Endodermal cell (in vitro differentiated cells): ENCODE measurements at regions not wholly inside any gene's neighbourhood (a gene's known extent, or its start where the extent isn't known, plus 50 kb on each side); places are given as distances from the start of the nearest gene placed in this dataset.

Source experiments
- DNase-seq: peaks from one replicate; pipeline ENCODE4 v3.0.0-alpha.2; 2017
- H3K27ac ChIP-seq: 2 replicates; pipeline ENCODE4 v1.5.1; 2013; ENCODE audit warnings: mild to moderate bottlenecking, low read depth, low read length, moderate library complexity
- H3K27me3 ChIP-seq: 2 replicates; pipeline ENCODE4 v1.6.1; 2013; ENCODE audit warnings: mild to moderate bottlenecking, low read length, moderate library complexity; ENCODE audit not compliant: insufficient read depth, control insufficient read depth, poor library complexity, severe bottlenecking
- H3K36me3 ChIP-seq: 2 replicates; pipeline ENCODE4 v1.7.0; 2013; ENCODE audit warnings: mild to moderate bottlenecking, low read length, moderate library complexity; ENCODE audit not compliant: control insufficient read depth, insufficient read depth
- H3K4me1 ChIP-seq: one replicate; pipeline ENCODE4 v1.7.0; 2013; ENCODE audit warnings: low read length; ENCODE audit not compliant: control insufficient read depth, insufficient read depth
- H3K4me3 ChIP-seq: 2 replicates; pipeline ENCODE4 v1.5.1; 2013; ENCODE audit warnings: mild to moderate bottlenecking, low read length, moderate library complexity
- H3K9ac ChIP-seq: 2 replicates; pipeline ENCODE4 v1.6.1; 2013; ENCODE audit warnings: mild to moderate bottlenecking, low read length, moderate library complexity; ENCODE audit not compliant: poor library complexity, severe bottlenecking; ENCODE audit errors: extremely low read depth
- H3K9me3 ChIP-seq: 2 replicates; pipeline ENCODE4 v1.6.1; 2013; ENCODE audit warnings: mild to moderate bottlenecking, low read length, moderate library complexity; ENCODE audit not compliant: control insufficient read depth
- H3K27ac Mint-ChIP-seq: 2 replicates; pipeline ENCODE4 v1.8.0; 2020; ENCODE audit warnings: mixed read lengths
- H3K27me3 Mint-ChIP-seq: 2 replicates; pipeline ENCODE4 v1.8.0; 2021; ENCODE audit warnings: mild to moderate bottlenecking, mixed read lengths; ENCODE audit not compliant: insufficient read depth
- H3K36me3 Mint-ChIP-seq: 2 replicates; pipeline ENCODE4 v1.8.0; 2020; ENCODE audit warnings: low read depth, mixed read lengths
- H3K4me1 Mint-ChIP-seq: 2 replicates; pipeline ENCODE4 v1.8.0; 2020; ENCODE audit warnings: mixed read lengths
- H3K4me3 Mint-ChIP-seq: 2 replicates; pipeline ENCODE4 v1.8.0; 2020; ENCODE audit warnings: mild to moderate bottlenecking, moderate library complexity, mixed read lengths
- H3K9me3 Mint-ChIP-seq: 2 replicates; pipeline ENCODE4 v1.8.0; 2020; ENCODE audit warnings: mild to moderate bottlenecking, mixed read lengths
- WGBS, 2 experiments: methylation state at CpG; one replicate each; pipeline versions ENCODE4 v1.1.5 to v1.1.7; 2013; ENCODE audit warnings: missing lambda C conversion rate in 2 of 2, mixed read lengths in 1 of 2; ENCODE audit not compliant: insufficient coverage in 1 of 2, insufficient read length in 1 of 2; 5-methylcytosine and 5-hydroxymethylcytosine counted together
- TF ChIP-seq, protein P1 (sequence below): fragments of 200-600 bp; sonication (generic); conservative IDR thresholded peaks from 2 replicates; pipeline ENCODE4 v1.5.0; 2021; ENCODE audit warnings: antibody characterized with exemption, mild to moderate bottlenecking

DNA sequence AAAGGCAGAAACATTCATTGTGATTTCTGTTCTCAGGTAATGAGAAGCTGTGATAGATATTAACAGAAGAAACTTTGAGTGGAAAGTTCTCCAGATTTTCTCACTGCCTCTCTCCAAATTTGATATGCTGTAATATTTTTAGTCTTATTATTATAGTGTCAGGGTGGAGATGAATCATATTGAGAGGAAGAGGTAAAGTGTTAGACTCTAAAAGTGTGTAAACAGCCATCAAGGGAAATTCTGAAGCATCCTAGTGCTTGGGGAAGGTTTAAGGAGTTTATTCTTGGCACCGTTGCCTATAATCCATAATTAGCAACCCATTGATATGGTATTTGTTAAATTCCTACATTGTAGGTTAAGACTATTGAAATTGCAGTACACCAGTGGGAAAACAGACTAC, 104.7 kb upstream of the NABP1 start:
- no peak overlapping the region for H3K4me3 ChIP-seq
- Mint-ChIP-seq H3K9me3 (no peaks in the 10 kb centered on the region), H3K4me1 (peaks cover 28% of the 10 kb centered on the region), H3K36me3 (no peaks in the 10 kb centered on the region), H3K4me3 (no peak overlapping the region), H3K27me3 (peaks cover 3% of the 10 kb centered on the region), H3K27ac (no peak overlapping the region)
- H3K9me3 ChIP-seq = no peaks in the 10 kb centered on the region
- no peaks in the 10 kb centered on the region for H3K36me3 ChIP-seq
- TF ChIP-seq, protein P1, sequence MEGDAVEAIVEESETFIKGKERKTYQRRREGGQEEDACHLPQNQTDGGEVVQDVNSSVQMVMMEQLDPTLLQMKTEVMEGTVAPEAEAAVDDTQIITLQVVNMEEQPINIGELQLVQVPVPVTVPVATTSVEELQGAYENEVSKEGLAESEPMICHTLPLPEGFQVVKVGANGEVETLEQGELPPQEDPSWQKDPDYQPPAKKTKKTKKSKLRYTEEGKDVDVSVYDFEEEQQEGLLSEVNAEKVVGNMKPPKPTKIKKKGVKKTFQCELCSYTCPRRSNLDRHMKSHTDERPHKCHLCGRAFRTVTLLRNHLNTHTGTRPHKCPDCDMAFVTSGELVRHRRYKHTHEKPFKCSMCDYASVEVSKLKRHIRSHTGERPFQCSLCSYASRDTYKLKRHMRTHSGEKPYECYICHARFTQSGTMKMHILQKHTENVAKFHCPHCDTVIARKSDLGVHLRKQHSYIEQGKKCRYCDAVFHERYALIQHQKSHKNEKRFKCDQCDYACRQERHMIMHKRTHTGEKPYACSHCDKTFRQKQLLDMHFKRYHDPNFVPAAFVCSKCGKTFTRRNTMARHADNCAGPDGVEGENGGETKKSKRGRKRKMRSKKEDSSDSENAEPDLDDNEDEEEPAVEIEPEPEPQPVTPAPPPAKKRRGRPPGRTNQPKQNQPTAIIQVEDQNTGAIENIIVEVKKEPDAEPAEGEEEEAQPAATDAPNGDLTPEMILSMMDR = no peak
- H3K27ac ChIP-seq = no peak overlapping the region
- no peak overlapping the region for H3K9ac ChIP-seq
- H3K4me1 ChIP-seq = peaks cover 8% of the 10 kb centered on the region
- H3K27me3 ChIP-seq = peaks cover 46% of the 10 kb centered on the region
- no peak for DNase-seq
- WGBS, 2 experiments = 100% methylated on average over 1 of the region's 1 CpG; no CpG with 5 or more reads in 1 of the 2 experiments

DNA sequence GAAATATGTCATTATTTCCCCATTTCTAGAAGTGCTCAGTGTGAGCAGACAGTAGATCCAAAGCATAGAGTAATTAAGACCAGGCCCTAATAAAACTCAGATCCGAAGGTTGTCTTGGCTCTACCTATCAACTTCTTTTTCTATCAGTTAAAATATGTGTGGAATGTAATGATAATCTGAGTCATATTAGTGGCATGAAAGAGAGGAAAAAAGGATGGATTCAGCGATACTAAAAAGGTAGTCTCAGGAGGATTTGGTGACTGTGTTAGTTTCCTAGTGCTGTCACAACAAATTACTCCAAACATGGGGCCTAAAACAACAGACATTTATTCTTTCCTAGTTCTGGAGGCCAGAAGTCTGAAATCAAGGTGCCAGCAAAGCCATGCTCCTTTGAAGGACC, 103.7 kb upstream of the NABP1 start:
- Histone ChIP-seq H3K4me3 (no peak overlapping the region), H3K27ac (no peak overlapping the region), H3K4me1 (peaks cover 8% of the 10 kb centered on the region), H3K9me3 (no peaks in the 10 kb centered on the region), H3K9ac (no peak overlapping the region), H3K27me3 (peaks cover 46% of the 10 kb centered on the region), H3K36me3 (no peaks in the 10 kb centered on the region)
- TF ChIP-seq, protein P1 = no peak
- H3K9me3 Mint-ChIP-seq = no peaks in the 10 kb centered on the region
- H3K27ac Mint-ChIP-seq = no peak overlapping the region
- 97% methylated on average over 2 of the region's 2 CpGs; no CpG with 5 or more reads in 1 of the 2 experiments for WGBS, 2 experiments
- H3K27me3 Mint-ChIP-seq = peaks cover 3% of the 10 kb centered on the region
- DNase-seq = no peak
- peaks cover 28% of the 10 kb centered on the region for H3K4me1 Mint-ChIP-seq
- no peaks in the 10 kb centered on the region for H3K36me3 Mint-ChIP-seq
- no peak overlapping the region for H3K4me3 Mint-ChIP-seq

DNA sequence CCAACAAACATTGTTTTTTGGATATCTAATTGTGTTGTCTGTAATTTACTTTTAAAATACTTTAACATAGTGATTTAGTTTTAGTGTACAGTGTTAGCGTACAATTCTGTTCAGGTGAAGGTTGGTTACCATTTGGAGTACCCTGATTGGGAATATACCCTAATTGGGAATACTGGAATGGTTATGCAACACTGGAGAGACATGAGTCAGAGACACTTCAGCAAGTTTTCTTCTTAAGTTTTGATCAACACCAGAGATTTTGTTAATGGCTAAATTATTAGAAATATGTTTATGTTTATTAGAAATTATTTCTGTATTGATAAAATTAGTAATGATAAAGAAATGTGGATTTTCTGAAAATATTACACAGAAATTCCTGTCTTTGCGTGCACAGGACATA, 100.3 kb upstream of the NABP1 start:
- no peak for DNase-seq
- no peaks in the 10 kb centered on the region for H3K9me3 Mint-ChIP-seq
- WGBS, 2 experiments = 64% methylated on average over 2 of the region's 2 CpGs; no CpG with 5 or more reads in 1 of the 2 experiments
- Histone ChIP-seq H3K4me1 (peaks cover 8% of the 10 kb centered on the region), H3K9ac (no peak overlapping the region), H3K27ac (no peak overlapping the region), H3K27me3 (peaks cover 39% of the 10 kb centered on the region), H3K9me3 (no peaks in the 10 kb centered on the region), H3K4me3 (no peak overlapping the region), H3K36me3 (no peaks in the 10 kb centered on the region)
- H3K36me3 Mint-ChIP-seq = no peaks in the 10 kb centered on the region
- no peak overlapping the region for H3K4me3 Mint-ChIP-seq
- peaks cover 16% of the 10 kb centered on the region for H3K4me1 Mint-ChIP-seq
- TF ChIP-seq, protein P1 = no peak
- no peak overlapping the region for H3K27ac Mint-ChIP-seq
- peaks cover 5% of the 10 kb centered on the region for H3K27me3 Mint-ChIP-seq
